ENCODE measurements at regions not wholly inside any gene's neighbourhood (a gene's known extent, or its start where the extent isn't known, plus 50 kb on each side); places are given as distances from the start of the nearest gene placed in this dataset.
"Not testable (repeated sequence)": the region's sequence is repeated elsewhere in the genome, so short reads cannot be mapped to it uniquely, and the experiment has no call there.

- no peak for DNase-seq
Measured at GRCh38 chr18:35827275-35827902, 145.1 kb upstream of the RMP24 start.

DNA sequence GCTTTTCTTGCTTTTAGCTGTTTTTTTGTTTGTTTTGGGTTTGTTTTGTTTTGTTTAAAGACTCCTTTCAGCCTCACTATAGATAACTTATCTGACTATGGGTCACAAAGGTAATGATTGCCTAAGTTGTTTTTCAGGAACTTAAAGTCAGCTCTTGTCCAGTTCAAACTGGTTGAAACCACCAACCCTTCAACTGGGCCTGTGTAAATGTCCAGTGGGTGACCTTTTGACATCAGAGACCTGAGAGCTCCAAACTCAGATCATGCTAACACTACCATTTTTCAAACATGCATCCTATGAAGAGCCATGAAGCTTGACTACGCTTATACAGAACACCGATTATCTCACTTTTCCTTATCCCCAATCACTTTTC is 144.6 kb upstream of the RMP24 start:
- no peak for DNase-seq

DNA sequence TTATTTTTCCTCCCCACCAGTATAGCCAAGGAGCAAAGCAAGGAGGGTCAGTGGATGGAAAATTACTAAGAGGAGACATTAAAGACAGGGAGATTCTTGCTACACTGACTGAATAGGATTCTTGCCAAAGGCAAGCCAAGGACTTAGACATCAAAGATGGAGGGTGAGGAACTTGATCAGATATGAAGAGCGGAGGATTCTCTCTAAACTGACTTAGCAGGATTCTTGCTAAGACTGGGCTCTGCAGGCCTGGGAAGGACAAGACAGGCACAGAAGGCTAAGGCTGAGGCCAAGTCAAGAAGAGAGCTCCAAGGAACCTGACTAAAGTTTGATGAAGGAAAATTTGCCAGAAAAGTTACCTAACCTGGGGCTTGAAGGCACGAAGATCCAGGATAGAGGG is 143.9 kb upstream of the RMP24 start:
- no peak for DNase-seq

- no peak for DNase-seq
Measured at GRCh38 chr18:35835366-35835765, 137.1 kb upstream of the RMP24 start.

- no peak for DNase-seq
Measured at GRCh38 chr18:35835833-35836232, 136.6 kb upstream of the RMP24 start.

- DNase-seq: no peak
Measured at GRCh38 chr18:35836932-35837331, 135.5 kb upstream of the RMP24 start.

DNA sequence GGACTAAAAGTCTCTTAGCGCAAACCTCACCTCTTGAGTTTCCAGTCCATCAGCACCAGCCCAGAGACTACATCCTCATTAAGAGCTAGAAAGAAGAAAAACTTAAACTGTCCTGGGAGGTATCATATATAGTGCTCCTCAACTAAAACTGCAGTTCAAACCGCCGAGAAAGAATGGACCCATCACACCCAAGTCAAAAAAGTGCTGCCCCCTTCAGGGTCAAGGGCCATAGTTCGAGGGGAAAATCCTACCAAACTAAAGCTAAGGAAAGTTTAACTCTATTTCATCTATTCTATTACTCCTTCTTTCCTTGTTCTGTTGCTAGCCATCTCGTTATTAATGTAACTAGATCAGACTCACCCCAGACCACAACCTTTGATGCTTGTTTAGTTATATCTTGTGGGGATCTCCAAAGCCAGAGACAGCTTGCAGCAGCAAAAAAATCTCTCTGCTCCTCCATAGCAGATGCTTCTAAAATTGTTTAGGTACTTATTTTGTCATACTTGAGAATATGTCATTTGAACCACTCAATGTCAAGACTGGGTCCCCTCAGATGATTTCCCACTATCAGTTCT is 134.5 kb upstream of the RMP24 start:
- no peak for DNase-seq

DNA sequence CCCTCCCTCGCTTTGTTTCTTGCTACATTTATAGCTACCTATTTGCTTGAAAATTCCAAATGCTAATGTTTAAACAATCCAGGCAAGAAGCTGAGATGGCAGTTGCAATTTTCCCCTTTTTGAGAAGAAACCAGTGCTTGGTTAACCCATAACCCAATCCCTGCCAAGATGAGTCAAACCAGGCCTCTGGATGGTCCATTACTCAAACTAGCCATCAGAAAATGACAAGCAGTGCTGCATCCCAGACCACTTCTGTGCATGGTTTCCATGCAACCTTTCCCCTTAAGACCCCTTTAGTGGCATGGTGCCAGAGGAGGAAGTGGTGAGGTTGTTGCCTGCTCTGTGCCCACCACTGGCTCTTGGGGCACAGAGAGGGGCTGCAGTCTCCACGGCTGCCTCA is 131.2 kb upstream of the RMP24 start:
- no peak for DNase-seq

- DNase-seq: no peak
Measured at GRCh38 chr18:35842536-35842935, 129.9 kb upstream of the RMP24 start.

- DNase-seq: not testable (repeated sequence)
Measured at GRCh38 chr18:35848321-35848720, 124.2 kb upstream of the RMP24 start.

GRCh38 chr18:35849241-35849640 is 123.2 kb upstream of the RMP24 start:
- DNase-seq: not testable (repeated sequence)

GRCh38 chr18:35851286-35851970 is 121.1 kb upstream of the RMP24 start:
- DNase-seq: no peak

DNA sequence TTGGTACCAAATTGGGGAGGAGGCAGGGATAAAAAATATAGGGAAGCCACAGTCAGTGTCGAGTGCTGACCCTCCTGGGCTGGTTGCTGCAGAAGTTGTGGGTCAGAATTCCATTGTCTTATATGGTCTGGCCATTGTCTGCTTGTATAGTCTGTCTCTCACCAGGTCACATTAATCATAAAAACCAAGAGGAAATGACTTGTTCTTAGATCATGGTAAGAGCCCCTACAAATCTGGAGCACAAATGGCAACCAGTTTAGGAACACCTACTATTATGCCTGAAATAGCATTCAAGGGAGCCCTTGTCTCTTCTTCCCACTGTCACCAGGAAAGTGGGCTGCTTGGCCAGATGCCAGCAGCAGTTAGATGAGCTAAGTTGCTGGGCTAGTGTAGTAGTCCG is 119.7 kb upstream of the RMP24 start:
- no peak for DNase-seq

- DNase-seq: no peak
Measured at GRCh38 chr18:35854095-35854494, 118.4 kb upstream of the RMP24 start.

- no peak for DNase-seq
Measured at GRCh38 chr18:35856178-35856577, 116.3 kb upstream of the RMP24 start.

- not testable (repeated sequence) for DNase-seq
Measured at GRCh38 chr18:35856721-35857120, 115.8 kb upstream of the RMP24 start.

DNA sequence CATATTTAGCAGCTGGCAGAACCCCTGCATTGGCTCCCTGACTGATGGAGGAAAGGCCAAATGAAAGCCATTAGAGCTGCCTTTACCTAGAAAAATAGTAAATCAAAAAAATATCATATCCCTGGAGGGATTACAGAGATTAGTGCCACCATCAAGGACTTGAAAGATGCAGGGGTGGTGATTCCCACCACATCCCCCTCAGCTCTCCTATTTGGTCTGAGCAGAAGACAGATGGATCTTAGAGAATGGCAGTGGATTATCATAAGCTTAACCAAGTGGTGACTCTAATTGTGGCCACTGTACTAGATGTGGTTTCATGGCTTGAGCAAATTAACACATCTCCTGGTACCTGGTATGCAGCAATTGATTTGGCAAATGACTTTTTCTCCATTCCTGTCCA is 114.9 kb upstream of the RMP24 start:
- DNase-seq: not testable (repeated sequence)

- DNase-seq: no peak
Measured at GRCh38 chr18:35861367-35862118, 110.9 kb upstream of the RMP24 start.

DNA sequence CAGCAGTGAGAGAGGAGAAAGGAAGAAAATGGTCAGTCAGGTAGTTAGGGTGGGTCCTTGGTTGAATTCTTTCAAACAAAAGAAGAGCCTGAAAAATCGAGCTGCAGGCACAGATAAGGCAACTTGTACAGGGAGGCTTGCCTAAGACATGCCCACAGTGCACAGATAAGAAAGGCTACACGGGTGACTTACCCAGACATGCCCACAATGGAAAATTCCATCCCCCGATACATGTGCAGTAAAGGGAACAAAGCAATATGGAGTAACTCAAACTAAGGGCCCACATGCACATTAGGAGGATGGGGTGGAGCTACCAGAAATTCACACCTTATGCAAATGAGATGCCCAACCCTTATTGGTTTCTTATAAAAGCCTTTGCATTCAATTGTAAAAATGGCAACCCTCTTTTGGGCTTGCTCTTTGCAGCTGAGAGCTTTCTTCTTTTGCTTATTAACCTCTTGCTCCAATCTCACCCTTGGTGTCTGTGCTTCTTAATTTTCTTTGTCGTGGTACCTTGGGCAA is 110.3 kb upstream of the RMP24 start:
- DNase-seq: no peak

DNA sequence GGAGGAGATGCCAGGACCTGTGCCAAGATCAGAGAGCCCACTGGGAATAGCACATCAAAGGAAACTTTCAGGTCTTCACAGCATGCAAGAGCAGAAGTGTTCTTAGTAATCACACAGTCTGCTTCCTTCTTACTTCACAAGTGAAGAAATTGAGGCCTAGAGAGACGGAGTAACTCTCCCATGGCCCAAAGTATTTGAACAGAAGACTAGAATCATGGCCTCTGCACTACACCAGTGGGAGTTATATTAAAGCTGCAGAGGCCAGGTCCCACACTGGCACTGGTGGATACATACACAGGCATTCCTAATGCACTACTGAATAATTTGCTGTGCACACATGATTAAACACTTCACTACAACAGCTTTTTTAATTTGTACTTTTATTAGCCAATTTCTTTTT is 107.6 kb upstream of the RMP24 start:
- no peak for DNase-seq

DNA sequence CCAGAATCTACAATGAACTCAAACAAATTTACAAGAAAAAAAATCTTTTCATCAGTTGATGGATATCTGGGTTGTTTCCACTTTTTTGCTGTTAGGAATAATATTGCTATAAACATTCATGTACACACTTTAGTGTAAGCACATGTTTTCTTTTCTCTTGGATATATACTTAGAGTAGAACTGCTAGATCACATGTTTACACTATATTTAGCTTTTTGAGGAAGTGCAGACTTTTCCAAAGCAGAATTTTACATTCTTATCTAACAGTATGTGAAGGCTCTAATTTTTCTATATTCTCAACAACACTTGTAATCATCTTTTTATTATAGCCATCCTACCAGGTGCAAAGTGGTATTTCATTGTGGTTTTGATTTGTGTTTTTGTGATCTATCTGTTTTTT is 103.6 kb upstream of the RMP24 start:
- no peak for DNase-seq

DNA sequence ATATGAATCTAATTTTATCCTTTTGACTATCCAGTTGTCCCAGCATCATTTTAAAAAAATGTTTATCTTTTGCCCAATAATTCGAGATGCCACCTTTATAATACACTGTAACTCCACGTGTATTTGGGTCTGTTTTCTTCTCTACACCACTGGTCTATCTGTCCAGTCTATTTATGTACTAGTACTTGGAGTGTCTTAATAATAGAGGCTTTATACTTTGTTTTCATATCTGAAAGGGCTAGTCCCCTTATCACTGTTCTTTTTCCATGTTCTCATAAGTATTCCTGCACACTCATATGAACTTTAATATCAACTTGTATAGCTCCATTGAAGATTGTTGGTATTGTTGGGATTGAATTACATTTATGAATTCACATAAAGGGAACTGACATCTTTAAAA is 101.1 kb upstream of the RMP24 start:
- no peak for DNase-seq

DNA sequence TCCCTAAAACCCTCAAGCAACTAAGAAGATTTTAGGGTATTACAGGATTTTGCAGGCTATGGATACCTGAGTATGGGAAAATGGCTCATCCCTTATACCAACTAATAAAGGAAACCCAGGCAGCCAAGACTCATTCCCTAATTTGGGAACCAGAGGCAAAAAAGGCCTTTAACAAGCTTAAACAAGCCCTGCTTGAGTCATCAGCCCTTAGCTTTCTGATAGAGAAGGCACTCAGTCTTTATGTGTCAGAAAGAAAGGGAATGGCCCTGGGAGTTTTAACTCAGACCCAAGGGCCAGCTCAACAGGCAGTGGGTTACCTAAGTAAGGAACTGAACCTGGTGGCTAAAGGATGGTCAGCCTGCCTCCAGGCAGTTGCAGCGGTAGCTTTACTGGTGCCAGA is 96.9 kb upstream of the RMP24 start:
- no peak for DNase-seq

- no peak for DNase-seq
Measured at GRCh38 chr18:35876243-35876642, 96.2 kb upstream of the RMP24 start.

All from activated CD4-positive, alpha-beta T cell treated with anti-CD3 and anti-CD28 coated beads for 48 hours (primary cell).